HG03354 (cell line): ENCODE measurements at regions not wholly inside any gene's neighbourhood (a gene's known extent, or its start where the extent isn't known, plus 50 kb on each side); places are given as distances from the start of the nearest gene placed in this dataset.

Source experiments
- ATAC-seq: cut with Tn5 transposase; IDR thresholded peaks from one replicate; pipeline ENCODE4 v1.9.1; 2021; ENCODE audit warnings: mild to moderate bottlenecking; ENCODE audit not compliant: unreplicated experiment, poor library complexity, severe bottlenecking

- no peak for ATAC-seq
These were observed 77.3 kb upstream of the ATP2B2 start for GRCh38 chr3:10582733-10583132.

GRCh38 chr3:10583798-10584708 is 78.7 kb upstream of the ATP2B2 start:
- no peak for ATAC-seq

GRCh38 chr3:10585945-10586344 is 80.6 kb upstream of the ATP2B2 start:
- no peak for ATAC-seq

- no peak for ATAC-seq
These were observed 89.5 kb upstream of the ATP2B2 start for GRCh38 chr3:10594915-10595314.

- ATAC-seq: no peak
These were observed 91.5 kb upstream of the ATP2B2 start for GRCh38 chr3:10596746-10597448.

GRCh38 chr3:10597733-10598132 is 92.3 kb upstream of the ATP2B2 start:
- ATAC-seq: no peak

GRCh38 chr3:10599017-10599416 is 93.6 kb upstream of the ATP2B2 start:
- no peak for ATAC-seq

- no peak for ATAC-seq
These were observed 94.1 kb upstream of the ATP2B2 start for GRCh38 chr3:10599444-10599843.

GRCh38 chr3:10600296-10600714 is 94.9 kb upstream of the ATP2B2 start:
- no peak for ATAC-seq

- no peak for ATAC-seq
These were observed 95.3 kb upstream of the ATP2B2 start for GRCh38 chr3:10600726-10601125.

- no peak for ATAC-seq
These were observed 95.9 kb upstream of the ATP2B2 start for GRCh38 chr3:10601151-10601856.

- ATAC-seq: no peak
These were observed 96.5 kb upstream of the ATP2B2 start for GRCh38 chr3:10601857-10602230.

- ATAC-seq: no peak
These were observed 96.9 kb upstream of the ATP2B2 start for GRCh38 chr3:10602271-10602670.

GRCh38 chr3:10602769-10603768 is 97.7 kb upstream of the ATP2B2 start:
- no peak for ATAC-seq

GRCh38 chr3:10609134-10609533 is 103.7 kb upstream of the ATP2B2 start:
- no peak for ATAC-seq

GRCh38 chr3:10614168-10614567 is 108.8 kb upstream of the ATP2B2 start:
- ATAC-seq: no peak

GRCh38 chr3:10615715-10616114 is 110.3 kb upstream of the ATP2B2 start:
- ATAC-seq: no peak

GRCh38 chr3:10616321-10616720 is 110.9 kb upstream of the ATP2B2 start:
- no peak for ATAC-seq
